G401 (cell line): ENCODE measurements at regions not wholly inside any gene's neighbourhood (a gene's known extent, or its start where the extent isn't known, plus 50 kb on each side); places are given as distances from the start of the nearest gene placed in this dataset.

ENCODE experiments used
- DNase-seq: peaks from one replicate; pipeline ENCODE4 v3.0.0-alpha.2; 2015; ENCODE audit warnings: low spot score
- in situ Hi-C: cut with HindIII; loops from 2 replicates; pipeline ENCODE4 v1.10.0; 2016; ENCODE audit warnings: low sequenced_read_pairs, mixed read lengths

DNA sequence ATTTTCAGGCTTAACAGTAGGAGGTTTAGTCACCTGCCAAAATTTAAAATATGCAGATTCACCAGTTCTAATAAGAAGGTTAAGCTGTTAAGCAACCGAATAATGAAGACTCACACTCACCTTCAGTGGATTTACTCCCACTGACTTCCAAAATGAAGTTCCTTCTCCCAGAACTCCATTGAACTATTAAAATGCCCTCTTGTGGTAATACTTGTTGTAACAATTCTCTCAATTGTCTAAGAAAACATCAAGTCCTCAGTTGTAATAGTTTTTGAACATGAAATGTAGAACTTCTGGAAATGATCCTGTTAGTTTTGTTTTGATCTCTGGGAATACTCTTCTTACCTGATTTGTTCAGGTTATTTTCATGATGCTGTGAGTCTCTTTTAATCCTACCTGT is 522.0 kb upstream of the ATXN8OS start:
- in situ Hi-C loops = no loop called here
- DNase-seq = no peak

DNA sequence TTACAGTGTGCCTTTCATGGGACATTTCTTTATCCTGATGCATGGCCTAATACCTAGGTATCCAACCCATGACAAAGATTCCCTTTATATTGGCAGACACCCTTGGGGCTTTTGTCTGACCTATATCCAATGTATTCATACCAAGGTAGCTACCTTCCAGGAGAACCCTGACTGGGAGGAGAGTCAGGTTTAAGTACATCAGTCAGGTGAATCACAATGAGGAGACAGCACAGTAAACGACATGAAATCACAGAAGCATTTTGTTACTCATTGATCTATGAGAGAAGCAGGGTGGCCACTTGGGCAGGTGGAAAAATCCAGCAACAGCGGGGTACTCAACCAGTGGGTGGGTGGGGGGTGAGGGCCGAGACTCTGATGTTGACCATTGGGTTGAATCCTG is 527.4 kb upstream of the ATXN8OS start:
- in situ Hi-C loops = no loop called here
- DNase-seq = no peak

- DNase-seq = peak; percentile 5
- in situ Hi-C loops = no loop called here
Measured at GRCh38 chr13:69579351-69579750, 528.3 kb upstream of the ATXN8OS start.

- no peak for DNase-seq
- in situ Hi-C loops = no loop called here
Measured at GRCh38 chr13:69571606-69572323, 535.9 kb upstream of the ATXN8OS start.

GRCh38 chr13:69567514-69567913 is 540.1 kb upstream of the ATXN8OS start:
- DNase-seq = no peak
- in situ Hi-C loops = no loop called here

DNA sequence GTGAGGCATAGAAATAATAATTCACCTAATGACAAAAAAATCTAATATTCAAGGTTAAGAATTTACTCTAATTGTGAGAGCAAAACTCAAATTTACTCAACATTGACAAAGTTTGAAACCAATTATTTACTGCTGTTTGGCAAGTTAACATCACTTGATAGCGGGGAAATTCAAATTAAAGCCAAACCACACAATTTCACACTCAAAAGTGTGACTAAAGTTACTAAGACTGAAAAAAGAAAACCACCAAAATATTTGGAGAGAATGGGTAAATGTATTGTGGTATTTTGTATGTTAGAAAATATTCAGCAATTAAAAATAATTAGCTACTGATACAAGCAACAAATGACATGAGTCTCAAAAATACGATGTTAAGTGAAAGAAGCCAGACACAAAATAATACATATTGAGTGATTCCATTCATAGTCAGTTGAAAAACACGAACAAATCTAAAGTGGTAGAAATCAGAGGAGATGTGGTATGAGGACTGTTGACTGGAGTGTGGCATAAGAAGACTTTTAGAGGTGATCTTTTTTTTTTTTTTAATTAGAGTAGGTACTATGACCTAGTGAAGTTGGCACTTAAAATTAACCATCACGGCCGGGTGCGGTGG is 541.4 kb upstream of the ATXN8OS start:
- in situ Hi-C loops = no loop called here
- no peak for DNase-seq

GRCh38 chr13:69565334-69565733 is 542.3 kb upstream of the ATXN8OS start:
- DNase-seq = no peak
- in situ Hi-C loops = no loop called here

DNA sequence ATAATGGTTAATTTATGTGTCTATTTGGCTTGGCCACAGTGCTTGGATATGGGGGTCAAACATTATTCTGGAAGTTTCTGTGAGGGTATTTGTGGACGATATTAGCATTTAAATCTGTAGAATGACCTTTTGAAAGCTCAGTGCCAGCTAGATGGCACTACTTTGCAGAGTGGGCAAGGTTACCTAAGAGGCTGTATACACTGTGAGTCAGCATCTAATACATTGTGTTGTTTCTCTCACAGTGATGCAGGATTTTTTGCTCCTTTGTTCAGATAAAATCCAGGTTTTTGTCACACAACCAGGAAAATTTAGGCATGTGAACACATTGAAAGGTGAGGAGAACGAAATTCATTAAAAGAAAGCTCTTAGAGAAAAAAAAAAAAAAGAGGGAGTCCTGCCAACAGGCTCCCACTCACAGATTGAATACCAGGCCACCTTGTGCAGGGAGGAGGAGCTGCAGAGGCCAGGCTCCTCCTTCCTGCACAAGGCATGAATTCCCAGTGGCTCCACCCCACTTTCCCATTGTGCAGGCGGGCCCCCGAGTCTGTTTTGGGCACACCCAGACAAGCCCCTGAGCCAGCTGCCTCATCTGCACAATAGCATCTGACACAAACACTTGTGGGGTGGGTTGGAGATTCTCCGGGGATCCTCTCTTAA is 551.0 kb upstream of the ATXN8OS start:
- DNase-seq = no peak
- in situ Hi-C loops = no loop called here

DNA sequence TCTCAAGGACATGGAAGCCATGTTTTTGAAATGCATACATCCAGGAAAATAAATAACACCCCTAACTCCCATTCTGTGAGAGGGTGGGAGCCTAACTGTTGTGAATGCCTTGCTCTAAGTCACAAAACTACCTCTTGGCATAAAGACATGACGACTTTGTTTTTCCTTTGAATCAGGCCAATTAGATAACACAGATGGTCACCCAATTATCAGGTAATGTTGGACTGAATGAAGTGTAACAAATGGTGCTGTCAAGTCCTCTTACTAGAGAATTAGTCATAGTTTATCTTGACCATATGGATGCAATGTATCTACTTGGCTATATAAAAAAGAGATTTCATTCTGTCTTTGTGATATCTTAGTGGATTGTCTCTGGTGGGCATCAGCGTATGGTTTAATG is 553.6 kb upstream of the ATXN8OS start:
- in situ Hi-C loops = no loop called here
- peak; percentile 7 for DNase-seq

DNA sequence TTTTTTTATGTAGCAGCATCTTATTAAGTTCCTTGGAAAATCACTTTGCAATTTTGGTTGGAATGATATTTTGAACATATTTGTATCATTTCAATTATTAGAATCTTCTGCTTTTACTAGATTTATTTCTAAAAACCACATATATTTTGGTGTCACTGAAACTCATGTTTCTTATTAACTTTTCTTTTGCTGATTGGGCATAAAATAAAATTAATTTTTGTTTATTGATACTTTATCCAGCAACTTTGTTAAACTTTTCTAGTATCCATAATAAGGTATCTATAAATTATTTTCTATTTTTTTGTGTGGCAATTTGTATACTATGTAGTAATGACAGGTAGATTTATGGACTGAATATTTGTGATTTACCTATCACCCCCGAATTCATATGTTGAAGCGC is 556.4 kb upstream of the ATXN8OS start:
- no peak for DNase-seq
- in situ Hi-C loops = no loop called here

GRCh38 chr13:69547780-69548179 is 559.8 kb upstream of the ATXN8OS start:
- in situ Hi-C loops = no loop called here
- no peak for DNase-seq

GRCh38 chr13:69545551-69545950 is 562.1 kb upstream of the ATXN8OS start:
- DNase-seq = no peak
- in situ Hi-C loops = no loop called here

DNA sequence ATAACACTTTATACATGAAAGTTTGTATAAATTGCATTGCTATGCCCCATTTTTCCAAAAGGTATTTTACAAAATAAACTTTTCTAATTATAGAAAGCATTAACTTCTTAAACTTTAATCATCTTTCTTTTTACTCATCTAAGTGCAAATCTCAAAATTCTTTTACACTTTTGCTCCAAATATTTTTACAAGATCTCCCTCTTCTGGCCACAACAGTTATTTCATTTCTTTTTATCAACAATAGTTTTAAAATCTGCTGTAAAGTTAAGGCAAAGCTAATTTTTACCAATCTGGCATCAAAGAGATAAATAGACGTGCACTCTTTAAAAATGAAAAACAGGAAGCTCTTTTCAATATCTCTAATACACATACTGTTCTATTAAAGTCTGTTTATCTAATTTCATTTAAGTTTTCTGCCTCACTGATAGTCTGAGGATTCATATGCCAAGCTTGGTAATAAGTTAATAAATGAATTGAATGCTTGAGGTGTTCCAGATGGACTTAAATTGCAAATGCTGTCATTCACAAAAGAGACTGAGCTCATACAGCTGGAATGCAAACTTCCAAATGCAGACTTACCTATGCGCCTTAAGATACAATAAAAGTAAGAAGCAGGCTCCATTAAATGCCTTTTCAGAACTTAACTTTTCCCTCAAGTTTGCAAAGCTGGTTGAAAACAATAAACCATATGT is 583.0 kb upstream of the ATXN8OS start:
- in situ Hi-C loops = no loop called here

DNA sequence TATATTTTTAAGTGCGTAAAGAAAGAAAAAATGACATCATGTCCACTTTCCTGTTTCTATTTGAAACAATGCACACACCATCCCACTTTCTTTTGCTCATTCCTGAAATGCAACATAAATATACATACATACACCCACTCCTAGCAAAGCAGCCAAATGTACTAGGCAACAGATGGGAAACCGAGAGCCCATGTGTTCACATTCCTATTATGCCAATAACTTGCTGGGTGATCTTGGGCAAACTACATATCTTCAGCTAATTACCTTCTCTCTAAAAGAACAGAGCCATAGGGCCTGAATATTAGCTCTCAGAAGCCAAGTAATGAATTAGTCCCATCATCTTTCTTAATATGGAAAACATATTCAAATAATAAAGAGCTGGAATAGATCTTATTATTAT is 610.6 kb upstream of the ATXN8OS start:
- DNase-seq = peak; percentile 52
- in situ Hi-C loops = no loop called here

More for the DNA sequence above, 583.0 kb upstream of the ATXN8OS start:
- no peak for DNase-seq

DNA sequence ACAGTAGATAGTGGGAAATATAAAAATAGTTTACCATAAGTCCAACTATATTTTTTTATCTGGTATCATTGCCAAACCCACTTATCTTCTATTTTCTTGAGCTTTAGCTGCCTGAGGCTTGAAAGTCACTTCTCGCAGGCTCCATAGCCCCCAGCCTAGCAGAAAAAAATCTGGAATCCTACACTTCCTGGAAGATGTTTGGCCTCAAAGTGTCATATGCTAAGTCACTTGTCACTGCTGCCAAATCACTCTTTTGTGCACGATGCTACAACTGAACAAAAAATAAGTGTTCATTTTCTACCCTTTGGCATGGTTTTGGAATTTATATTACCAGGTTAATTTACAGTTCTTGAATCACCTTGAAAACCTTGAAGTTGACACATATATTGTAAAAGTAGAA is 612.5 kb upstream of the ATXN8OS start:
- in situ Hi-C loops = no loop called here
- DNase-seq = no peak

DNA sequence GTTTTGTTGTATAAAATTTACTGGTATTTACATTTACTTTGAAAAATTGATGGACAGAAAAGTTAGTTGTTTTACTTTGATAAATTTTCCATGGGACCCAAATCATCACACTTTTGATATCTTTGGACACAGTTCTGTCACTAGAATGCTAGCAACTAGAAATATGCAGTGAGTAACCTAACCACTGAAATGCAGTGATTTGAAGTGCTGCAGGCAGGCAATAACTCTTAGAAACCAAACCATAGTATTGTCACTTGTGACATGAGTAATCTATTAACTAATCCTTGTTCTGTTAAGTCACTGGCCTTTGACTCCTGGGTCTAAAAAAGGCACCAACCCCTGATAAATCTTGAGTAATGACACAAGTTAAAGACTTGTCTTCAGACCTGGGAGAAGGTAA is 620.0 kb upstream of the ATXN8OS start:
- DNase-seq = no peak
- in situ Hi-C loops = no loop called here

- DNase-seq = no peak
- in situ Hi-C loops = no loop called here
Measured at GRCh38 chr13:69485991-69486592, 621.5 kb upstream of the ATXN8OS start.

DNA sequence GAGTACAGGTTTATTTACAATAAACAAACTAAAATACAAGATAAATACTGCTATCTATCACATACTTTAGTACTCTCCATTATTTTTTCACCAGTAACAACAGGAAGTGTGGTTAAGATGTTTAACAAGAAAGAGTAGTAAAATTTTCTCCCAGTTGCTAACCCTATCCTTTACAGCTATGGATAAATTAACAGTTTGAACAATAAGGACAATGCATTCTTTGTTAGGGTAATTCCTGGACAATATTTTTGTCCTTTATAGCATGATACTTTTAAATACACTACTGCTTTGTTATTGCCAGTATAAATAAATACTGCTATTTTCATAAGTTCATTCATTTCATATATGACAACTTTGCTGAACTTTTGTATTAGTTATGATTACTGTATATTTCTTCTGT is 630.2 kb upstream of the ATXN8OS start:
- in situ Hi-C loops = no loop called here
- no peak for DNase-seq

GRCh38 chr13:69474011-69474685 is 633.5 kb upstream of the ATXN8OS start:
- no peak for DNase-seq
- in situ Hi-C loops = no loop called here
